Esophagus muscularis mucosa (tissue), 4 donors: ENCODE measurements at regions not wholly inside any gene's neighbourhood (a gene's known extent, or its start where the extent isn't known, plus 50 kb on each side); places are given as distances from the start of the nearest gene placed in this dataset.

ENCODE experiments used
- DNase-seq: peaks from one replicate; pipeline ENCODE4 v3.0.0-alpha.2; 2017; ENCODE audit errors: extremely low spot score
- H3K27ac ChIP-seq, 4 donors: fragments of 200-600 bp; sonication (generic); replicated peaks in 1 of 4; 1 replicate in 3 of 4; 2 replicates in 1 of 4; pipeline ENCODE4 v1.5.1; 2016 to 2019; ENCODE audit warnings: mild to moderate bottlenecking in 1 of 4
- H3K27me3 ChIP-seq, 4 donors: fragments of 200-600 bp; sonication (generic); one replicate each; pipeline versions ENCODE4 v1.5.1 to v1.6.0; 2016 to 2019
- H3K36me3 ChIP-seq, 4 donors: fragments of 200-600 bp; sonication (generic); one replicate each; pipeline ENCODE4 v1.5.1; 2016 to 2019
- H3K4me1 ChIP-seq, 4 donors: fragments of 200-600 bp; sonication (generic); one replicate each; pipeline ENCODE4 v1.5.1; 2016 to 2019
- H3K4me3 ChIP-seq, 4 donors: fragments of 200-600 bp; sonication (generic); 1 replicate in 2 of 4; 2 replicates in 2 of 4; pipeline ENCODE4 v1.5.1; 2016 to 2019; ENCODE audit warnings: mild to moderate bottlenecking in 4 of 4, moderate library complexity in 1 of 4
- H3K9me3 ChIP-seq, 4 donors: fragments of 200-600 bp; sonication (generic); 1 replicate in 3 of 4; 2 replicates in 1 of 4; pipeline ENCODE4 v1.5.1; 2016 to 2019
- EP300 ChIP-seq: sonication (generic); formaldehyde crosslinking; IDR thresholded peaks from one replicate; pipeline ENCODE4 v1.6.1; 2017; ENCODE audit warnings: antibody characterized with exemption
- POLR2A ChIP-seq: fragments of 450-650 bp; IDR thresholded peaks from one replicate; pipeline ENCODE4 v1.6.1; 2017; ENCODE audit warnings: antibody characterized with exemption, moderate library complexity, mild to moderate bottlenecking, low read depth
- POLR2AphosphoS5 ChIP-seq, 2 donors: sonication (generic); formaldehyde crosslinking; IDR thresholded peaks; one replicate each; pipeline ENCODE4 v1.6.1; 2017; ENCODE audit warnings: antibody characterized with exemption in 2 of 2
- WGBS: methylation state at CpG from one replicate; pipeline ENCODE4 v1.1.5; 2018; 5-methylcytosine and 5-hydroxymethylcytosine counted together
- intact Hi-C: fragments of 100-400 bp; cut with DNase I; formaldehyde crosslinking; loops from one replicate; pipeline ENCODE4 v1.15.1; 2023
- TF ChIP-seq, protein P1 (sequence below), 3 experiments: fragments of 200-600 bp in 2 of 3; fragments of 450-650 bp in 1 of 3; sonication (generic) in 2 of 3; IDR thresholded peaks; one replicate each; pipeline ENCODE4 v1.5.1; 2017 to 2019; ENCODE audit warnings: antibody characterized with exemption in 3 of 3, mild to moderate bottlenecking in 2 of 3, moderate library complexity in 1 of 3

DNA sequence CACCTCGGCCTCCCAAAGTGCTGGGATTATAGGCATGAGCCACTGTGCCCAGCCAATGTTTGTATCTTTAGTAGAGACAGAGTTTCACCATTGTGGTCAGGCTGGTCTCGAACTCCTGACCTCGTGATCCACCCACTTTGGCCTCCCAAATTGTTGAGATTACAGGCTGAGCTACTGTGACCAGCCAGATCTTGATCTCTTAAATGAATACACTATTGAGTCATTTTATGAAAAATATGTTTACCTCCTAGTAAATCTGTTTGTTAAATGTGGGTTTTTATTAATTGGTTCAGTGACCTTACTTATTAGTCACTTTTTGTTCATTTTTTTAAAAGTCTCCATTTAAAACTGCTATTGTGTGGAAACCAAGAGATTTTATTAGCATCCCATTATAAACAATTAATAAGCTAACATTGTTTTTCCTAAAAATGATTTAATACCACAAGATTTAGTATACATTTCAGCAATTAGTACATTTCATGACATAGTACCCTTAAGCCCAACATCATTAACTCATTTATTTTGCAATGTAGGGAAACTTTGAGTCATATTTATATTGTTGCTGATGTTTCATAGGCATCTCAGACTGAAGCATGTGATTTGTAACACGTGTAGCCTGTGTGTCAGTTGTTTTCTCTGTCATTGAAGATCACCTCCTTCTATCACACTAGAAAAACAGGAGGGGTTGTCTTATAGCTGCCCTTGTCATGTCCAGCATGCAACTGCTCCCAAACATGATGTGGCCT, 261.2 kb downstream of the TAF11L14 start:
- TF ChIP-seq, protein P1, sequence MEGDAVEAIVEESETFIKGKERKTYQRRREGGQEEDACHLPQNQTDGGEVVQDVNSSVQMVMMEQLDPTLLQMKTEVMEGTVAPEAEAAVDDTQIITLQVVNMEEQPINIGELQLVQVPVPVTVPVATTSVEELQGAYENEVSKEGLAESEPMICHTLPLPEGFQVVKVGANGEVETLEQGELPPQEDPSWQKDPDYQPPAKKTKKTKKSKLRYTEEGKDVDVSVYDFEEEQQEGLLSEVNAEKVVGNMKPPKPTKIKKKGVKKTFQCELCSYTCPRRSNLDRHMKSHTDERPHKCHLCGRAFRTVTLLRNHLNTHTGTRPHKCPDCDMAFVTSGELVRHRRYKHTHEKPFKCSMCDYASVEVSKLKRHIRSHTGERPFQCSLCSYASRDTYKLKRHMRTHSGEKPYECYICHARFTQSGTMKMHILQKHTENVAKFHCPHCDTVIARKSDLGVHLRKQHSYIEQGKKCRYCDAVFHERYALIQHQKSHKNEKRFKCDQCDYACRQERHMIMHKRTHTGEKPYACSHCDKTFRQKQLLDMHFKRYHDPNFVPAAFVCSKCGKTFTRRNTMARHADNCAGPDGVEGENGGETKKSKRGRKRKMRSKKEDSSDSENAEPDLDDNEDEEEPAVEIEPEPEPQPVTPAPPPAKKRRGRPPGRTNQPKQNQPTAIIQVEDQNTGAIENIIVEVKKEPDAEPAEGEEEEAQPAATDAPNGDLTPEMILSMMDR (IDR thresholded peaks at IDR 0.05), result no peak
- TF ChIP-seq POLR2AphosphoS5 (IDR thresholded peaks at IDR 0.05) (no peak), POLR2A (no peak), EP300 (no peak)
- no peaks in the 10 kb centered on the region for H3K36me3 ChIP-seq
- no peak overlapping the region for H3K27ac ChIP-seq
- H3K27me3 ChIP-seq, result no peaks in the 10 kb centered on the region
- peaks cover 0 to 6% (median 0%) of the 10 kb centered on the region in 4 donors for H3K9me3 ChIP-seq
- WGBS, result 66% methylated on average over 4 of the region's 4 CpGs
- no peak overlapping the region for H3K4me3 ChIP-seq
- no peak for DNase-seq
- intact Hi-C loops, result no loop called here
- H3K4me1 ChIP-seq, result no peaks in the 10 kb centered on the region

DNA sequence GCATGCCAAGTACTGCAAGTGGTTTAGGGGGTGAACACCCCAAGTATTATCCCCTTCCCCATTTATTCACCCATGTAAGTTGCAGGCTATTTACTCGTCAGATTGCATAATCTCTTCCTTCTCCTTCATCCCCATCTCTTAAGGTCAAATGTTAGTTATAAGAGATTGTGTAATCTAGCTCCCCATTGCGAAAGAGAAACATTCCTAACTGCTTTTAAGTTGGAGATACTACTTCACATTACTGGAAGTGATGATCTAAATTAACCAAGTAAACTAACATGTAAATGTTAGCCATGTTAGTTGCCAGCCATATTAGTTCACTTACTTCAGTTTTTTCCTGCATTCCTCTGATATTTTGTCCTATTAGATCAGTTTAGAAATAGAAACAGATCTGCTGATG, 262.3 kb downstream of the TAF11L14 start:
- H3K9me3 ChIP-seq, result peaks cover 0 to 6% (median 0%) of the 10 kb centered on the region in 4 donors
- 55% methylated on average over 2 of the region's 2 CpGs for WGBS
- no peak overlapping the region for H3K4me3 ChIP-seq
- intact Hi-C loops, result no loop called here
- H3K27me3 ChIP-seq, result no peaks in the 10 kb centered on the region
- no peak overlapping the region for H3K27ac ChIP-seq
- no peaks in the 10 kb centered on the region for H3K4me1 ChIP-seq
- no peak for TF ChIP-seq EP300
- TF ChIP-seq POLR2A, result no peak
- no peak for TF ChIP-seq POLR2AphosphoS5 (IDR thresholded peaks at IDR 0.05)
- TF ChIP-seq, protein P1 (IDR thresholded peaks at IDR 0.05), result no peak
- no peak for DNase-seq
- no peaks in the 10 kb centered on the region for H3K36me3 ChIP-seq

DNA sequence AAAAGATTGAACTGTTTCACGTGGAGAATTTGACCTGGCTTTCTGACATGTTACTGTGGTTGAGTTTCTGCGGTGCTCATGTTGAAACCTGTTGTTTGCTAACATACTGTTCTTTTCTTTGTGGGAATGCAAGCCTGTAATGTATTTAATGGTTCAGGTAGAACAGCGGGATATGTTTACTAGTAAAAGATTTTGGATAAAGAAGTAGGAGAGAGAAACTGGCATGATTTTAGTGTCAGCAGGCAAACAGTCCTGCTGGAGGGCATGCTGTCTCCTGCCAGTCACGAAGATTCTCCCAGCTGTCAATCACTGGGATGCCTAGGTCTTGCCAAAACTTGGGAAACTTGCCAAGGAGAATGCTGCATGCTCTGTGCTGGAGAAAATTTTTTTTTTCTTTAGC, 263.5 kb downstream of the TAF11L14 start:
- Histone ChIP-seq H3K27ac (no peak overlapping the region), H3K4me3 (no peak overlapping the region), H3K4me1 (no peaks in the 10 kb centered on the region), H3K9me3 (peaks cover 0 to under 1% (median 0%) of the 10 kb centered on the region in 4 donors), H3K27me3 (no peaks in the 10 kb centered on the region), H3K36me3 (no peaks in the 10 kb centered on the region)
- TF ChIP-seq POLR2AphosphoS5 (IDR thresholded peaks at IDR 0.05) (no peak), EP300 (no peak), POLR2A (no peak)
- TF ChIP-seq, protein P1 (IDR thresholded peaks at IDR 0.05), result no peak
- intact Hi-C loops, result no loop called here
- DNase-seq, result no peak
- whole genome bisulfite sequencing, result 56% methylated on average over 4 of the region's 4 CpGs

DNA sequence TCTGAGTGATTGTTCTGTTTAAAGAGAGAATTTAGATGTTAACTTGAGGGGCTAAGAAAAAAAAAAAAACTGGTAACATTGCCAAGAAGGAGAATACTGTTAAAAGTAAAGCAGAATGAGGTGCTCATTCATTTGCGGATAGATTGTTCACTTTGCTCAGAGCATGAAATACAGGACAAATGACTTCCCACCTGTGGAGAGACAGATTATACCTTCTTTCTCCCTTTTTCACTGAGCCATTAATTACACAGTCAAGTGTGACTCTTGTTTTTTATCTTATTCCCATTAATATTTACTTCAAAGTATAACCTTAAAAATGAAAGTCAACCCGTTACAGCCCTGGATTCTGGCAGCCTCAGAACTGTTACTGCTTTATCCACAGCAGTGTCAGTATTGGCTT, 264.5 kb downstream of the TAF11L14 start:
- Histone ChIP-seq H3K27ac (no peak overlapping the region), H3K9me3 (peaks cover 0 to under 1% (median 0%) of the 10 kb centered on the region in 4 donors), H3K4me3 (no peak overlapping the region), H3K36me3 (no peaks in the 10 kb centered on the region), H3K27me3 (no peaks in the 10 kb centered on the region), H3K4me1 (no peaks in the 10 kb centered on the region)
- TF ChIP-seq, protein P1 (IDR thresholded peaks at IDR 0.05), result no peak
- TF ChIP-seq EP300 (no peak), POLR2A (no peak), POLR2AphosphoS5 (IDR thresholded peaks at IDR 0.05) (no peak)
- no peak for DNase-seq
- intact Hi-C loops, result no loop called here
- WGBS, result 51% methylated on average over 2 of the region's 2 CpGs

DNA sequence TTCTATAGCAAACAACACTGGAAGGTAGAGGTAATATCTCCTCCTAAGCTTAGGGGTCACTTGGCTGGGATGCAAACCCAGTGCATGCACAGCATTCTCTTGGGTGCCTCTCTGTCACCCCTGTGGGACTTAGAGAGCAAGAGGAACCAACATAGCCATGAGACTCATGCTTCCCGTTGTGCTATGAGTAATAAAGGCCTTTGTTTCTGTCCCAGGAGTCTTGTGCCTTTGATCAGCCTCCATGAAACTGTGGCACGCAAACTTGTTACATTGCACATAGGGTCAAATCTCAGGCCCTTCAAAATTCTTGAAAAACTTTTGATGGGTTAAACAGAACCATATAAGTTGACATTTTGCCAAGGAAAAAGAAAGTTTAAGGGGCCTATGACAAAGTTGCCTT, 272.8 kb downstream of the TAF11L14 start:
- peaks cover 0 to 5% (median 2%) of the 10 kb centered on the region in 4 donors for H3K9me3 ChIP-seq
- H3K27me3 ChIP-seq, result no peaks in the 10 kb centered on the region
- no peak for TF ChIP-seq POLR2A
- TF ChIP-seq POLR2AphosphoS5 (IDR thresholded peaks at IDR 0.05), result no peak
- TF ChIP-seq EP300, result no peak
- TF ChIP-seq, protein P1 (IDR thresholded peaks at IDR 0.05), result no peak
- H3K27ac ChIP-seq, result no peak overlapping the region
- H3K4me3 ChIP-seq, result no peak overlapping the region
- 80% methylated on average over 2 of the region's 2 CpGs for WGBS
- H3K4me1 ChIP-seq, result no peaks in the 10 kb centered on the region
- intact Hi-C loops, result no loop called here
- H3K36me3 ChIP-seq, result no peaks in the 10 kb centered on the region
- no peak for DNase-seq
